ENCODE measurements at regions not wholly inside any gene's neighbourhood (a gene's known extent, or its start where the extent isn't known, plus 50 kb on each side); places are given as distances from the start of the nearest gene placed in this dataset.

- TF ChIP-seq CTCF (IDR thresholded peaks at IDR 0.05) (no peak), POLR2A (IDR thresholded peaks at IDR 0.05) (no peak)
Measured at GRCh38 chr6:92763274-92763584, 656.1 kb downstream of the EPHA7 start.

Data from breast epithelium (tissue), 3 donors.